Natural killer cell (primary cell): ENCODE measurements at regions not wholly inside any gene's neighbourhood (a gene's known extent, or its start where the extent isn't known, plus 50 kb on each side); places are given as distances from the start of the nearest gene placed in this dataset.

Source experiments
- ATAC-seq, 3 donors: fragments of 150-1000 bp in 2 of 3; fragments of 200-7000 bp in 1 of 3; cut with Tn5 transposase; 1 replicate in 1 of 3; 2 replicates in 2 of 3; pipeline ENCODE4 v1.10.0; 2021; ENCODE audit warnings: mild to moderate bottlenecking in 2 of 3, moderate library complexity in 2 of 3
- DNase-seq, 2 donors: peaks; one replicate each; pipeline versions ENCODE4 v3.0.0 to v3.0.0-alpha.2; 2013 to 2021; ENCODE audit warnings: mixed read lengths in 1 of 2
- H3K27ac ChIP-seq: one replicate; pipeline ENCODE4 v1.5.1; 2013; ENCODE audit warnings: mild to moderate bottlenecking, low read length
- H3K27me3 ChIP-seq: one replicate; pipeline ENCODE4 v1.6.1; 2013; ENCODE audit warnings: low read length; ENCODE audit not compliant: control insufficient read depth, insufficient read depth
- H3K36me3 ChIP-seq: one replicate; pipeline ENCODE4 v1.6.1; 2013; ENCODE audit warnings: low read length; ENCODE audit not compliant: control insufficient read depth, insufficient read depth
- H3K4me1 ChIP-seq: one replicate; pipeline ENCODE4 v1.6.1; 2013; ENCODE audit warnings: low read length; ENCODE audit not compliant: control insufficient read depth, insufficient read depth
- H3K4me3 ChIP-seq: one replicate; pipeline ENCODE4 v1.5.1; 2013; ENCODE audit warnings: low read length
- H3K9me3 ChIP-seq: one replicate; pipeline ENCODE4 v1.6.1; 2013; ENCODE audit warnings: low read length; ENCODE audit not compliant: control insufficient read depth, insufficient read depth
- H3K27ac Mint-ChIP-seq, 2 donors: one replicate each; pipeline ENCODE4 v1.8.0; 2022; ENCODE audit warnings: mild to moderate bottlenecking in 2 of 2, mixed read lengths in 2 of 2, moderate library complexity in 1 of 2
- H3K27me3 Mint-ChIP-seq, 2 donors: one replicate each; pipeline ENCODE4 v1.8.0; 2022; ENCODE audit warnings: low read depth in 2 of 2, mixed read lengths in 2 of 2
- H3K36me3 Mint-ChIP-seq: one replicate; pipeline ENCODE4 v1.8.0; 2022; ENCODE audit warnings: mixed read lengths
- H3K4me1 Mint-ChIP-seq, 2 donors: one replicate each; pipeline ENCODE4 v1.8.0; 2022; ENCODE audit warnings: mixed read lengths in 2 of 2
- H3K4me3 Mint-ChIP-seq: one replicate; pipeline ENCODE4 v1.8.0; 2022; ENCODE audit warnings: mild to moderate bottlenecking, moderate library complexity, mixed read lengths
- H3K9me3 Mint-ChIP-seq, 2 donors: one replicate each; pipeline ENCODE4 v1.8.0; 2022; ENCODE audit warnings: mixed read lengths in 2 of 2
- WGBS: methylation state at CpG from one replicate; pipeline ENCODE4 v1.1.7; 2013; ENCODE audit warnings: missing lambda C conversion rate; ENCODE audit not compliant: insufficient coverage; 5-methylcytosine and 5-hydroxymethylcytosine counted together
- intact Hi-C: fragments of 100-400 bp; cut with micrococcal nuclease; formaldehyde crosslinking; loops from one replicate; pipeline ENCODE4 v1.14.2; 2022
- TF ChIP-seq, protein P1 (sequence below): fragments of 200-600 bp; IDR thresholded peaks from one replicate; pipeline ENCODE4 v1.8.0; 2022; ENCODE audit warnings: antibody characterized with exemption

DNA sequence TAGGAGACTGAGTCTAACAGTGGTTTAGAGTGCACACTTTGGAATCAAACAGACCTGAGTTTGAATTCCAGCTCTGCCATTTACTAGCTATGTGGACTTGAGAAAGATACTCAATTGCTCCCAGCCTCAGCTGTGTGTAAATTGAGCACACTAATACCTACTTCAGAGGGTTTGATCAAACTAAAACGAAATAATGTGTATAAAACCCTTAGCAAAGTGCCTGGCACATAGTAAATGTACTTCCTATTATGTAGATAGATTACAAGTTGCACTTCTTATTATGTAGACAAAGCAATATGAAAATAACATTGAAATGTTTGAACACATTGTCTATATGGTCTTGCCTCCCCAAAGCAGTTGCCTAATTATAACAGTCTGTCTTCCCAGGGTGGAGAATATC is 180.6 kb downstream of the ANXA2 start:
- no CpG with 5 or more reads among the region's 1 CpG for WGBS
- DNase-seq (no peak), ATAC-seq (no peak)
- Histone ChIP-seq H3K4me3 (no peak overlapping the region), H3K27ac (no peak overlapping the region), H3K9me3 (no peaks in the 10 kb centered on the region), H3K36me3 (no peaks in the 10 kb centered on the region), H3K27me3 (peaks cover 4% of the 10 kb centered on the region), H3K4me1 (no peaks in the 10 kb centered on the region)
- TF ChIP-seq, protein P1, sequence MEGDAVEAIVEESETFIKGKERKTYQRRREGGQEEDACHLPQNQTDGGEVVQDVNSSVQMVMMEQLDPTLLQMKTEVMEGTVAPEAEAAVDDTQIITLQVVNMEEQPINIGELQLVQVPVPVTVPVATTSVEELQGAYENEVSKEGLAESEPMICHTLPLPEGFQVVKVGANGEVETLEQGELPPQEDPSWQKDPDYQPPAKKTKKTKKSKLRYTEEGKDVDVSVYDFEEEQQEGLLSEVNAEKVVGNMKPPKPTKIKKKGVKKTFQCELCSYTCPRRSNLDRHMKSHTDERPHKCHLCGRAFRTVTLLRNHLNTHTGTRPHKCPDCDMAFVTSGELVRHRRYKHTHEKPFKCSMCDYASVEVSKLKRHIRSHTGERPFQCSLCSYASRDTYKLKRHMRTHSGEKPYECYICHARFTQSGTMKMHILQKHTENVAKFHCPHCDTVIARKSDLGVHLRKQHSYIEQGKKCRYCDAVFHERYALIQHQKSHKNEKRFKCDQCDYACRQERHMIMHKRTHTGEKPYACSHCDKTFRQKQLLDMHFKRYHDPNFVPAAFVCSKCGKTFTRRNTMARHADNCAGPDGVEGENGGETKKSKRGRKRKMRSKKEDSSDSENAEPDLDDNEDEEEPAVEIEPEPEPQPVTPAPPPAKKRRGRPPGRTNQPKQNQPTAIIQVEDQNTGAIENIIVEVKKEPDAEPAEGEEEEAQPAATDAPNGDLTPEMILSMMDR = no peak
- no peak overlapping the region for H3K27ac Mint-ChIP-seq
- no peak overlapping the region for H3K4me3 Mint-ChIP-seq
- H3K36me3 Mint-ChIP-seq = no peaks in the 10 kb centered on the region
- peaks cover 18 to 27% of the 10 kb centered on the region in 2 donors for H3K27me3 Mint-ChIP-seq
- intact Hi-C loops = no loop called here
- H3K9me3 Mint-ChIP-seq = no peaks in the 10 kb centered on the region
- no peaks in the 10 kb centered on the region for H3K4me1 Mint-ChIP-seq

DNA sequence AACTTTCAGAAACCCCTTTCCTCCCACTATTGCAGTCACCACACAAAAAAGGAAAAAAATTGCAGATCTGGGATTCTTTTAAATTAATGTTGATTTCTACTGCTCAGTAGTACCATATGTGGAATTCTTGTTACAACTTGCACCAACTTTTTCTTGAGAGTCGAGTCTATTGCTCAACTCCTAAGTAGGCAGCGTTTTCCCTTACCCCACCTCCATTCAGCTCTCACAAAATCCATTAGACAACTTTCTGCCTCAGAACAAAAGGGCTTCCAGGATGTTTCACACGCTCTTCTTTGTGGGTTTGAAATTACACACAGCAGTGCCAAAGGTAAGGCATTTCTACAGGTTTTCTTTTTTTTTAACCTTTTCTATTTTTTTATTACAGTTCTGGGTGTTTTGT is 179.5 kb downstream of the ANXA2 start:
- WGBS = 80% methylated on average over 3 of the region's 3 CpGs

DNA sequence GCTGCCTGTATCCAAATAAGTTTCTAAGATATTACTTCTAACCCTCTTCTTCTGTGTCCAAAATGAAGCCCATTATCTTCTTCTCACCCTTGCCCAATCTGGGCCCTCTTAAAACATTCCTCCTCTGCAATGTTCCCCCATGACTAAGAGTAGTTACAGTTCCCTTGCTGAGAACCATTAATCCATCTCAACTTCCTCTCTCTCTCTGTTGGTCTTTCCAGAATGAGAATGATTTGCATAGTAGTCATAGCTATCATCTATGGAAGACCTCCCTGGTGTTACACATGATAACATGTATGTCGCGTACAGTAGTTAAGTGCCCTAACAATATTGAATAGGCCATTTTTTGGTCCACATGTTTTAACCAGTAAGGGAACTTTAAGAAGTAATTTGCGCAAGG is 177.9 kb downstream of the ANXA2 start:
- Mint-ChIP-seq H3K4me3 (no peak overlapping the region), H3K9me3 (no peaks in the 10 kb centered on the region), H3K27ac (no peak overlapping the region), H3K36me3 (no peaks in the 10 kb centered on the region), H3K4me1 (no peaks in the 10 kb centered on the region), H3K27me3 (peaks cover 22 to 33% of the 10 kb centered on the region in 2 donors)
- ATAC-seq (no peak), DNase-seq (no peak)
- intact Hi-C loops = no loop called here
- TF ChIP-seq, protein P1 = no peak
- H3K36me3 ChIP-seq = no peaks in the 10 kb centered on the region
- H3K4me3 ChIP-seq = no peak overlapping the region
- no peaks in the 10 kb centered on the region for H3K9me3 ChIP-seq
- no peaks in the 10 kb centered on the region for H3K4me1 ChIP-seq
- 99% methylated on average over 3 of the region's 3 CpGs for WGBS
- peaks cover 4% of the 10 kb centered on the region for H3K27me3 ChIP-seq
- H3K27ac ChIP-seq = no peak overlapping the region

More for the DNA sequence above, 179.5 kb downstream of the ANXA2 start:
- Mint-ChIP-seq H3K27ac (no peak overlapping the region), H3K4me1 (no peaks in the 10 kb centered on the region), H3K9me3 (no peaks in the 10 kb centered on the region), H3K27me3 (peaks cover 22 to 23% of the 10 kb centered on the region in 2 donors), H3K36me3 (no peaks in the 10 kb centered on the region), H3K4me3 (no peak overlapping the region)
- H3K27ac ChIP-seq = no peak overlapping the region
- TF ChIP-seq, protein P1 = no peak
- no peaks in the 10 kb centered on the region for H3K9me3 ChIP-seq
- no peaks in the 10 kb centered on the region for H3K4me1 ChIP-seq
- H3K4me3 ChIP-seq = no peak overlapping the region
- ATAC-seq (no peak), DNase-seq (no peak)
- no peaks in the 10 kb centered on the region for H3K36me3 ChIP-seq
- peaks cover 4% of the 10 kb centered on the region for H3K27me3 ChIP-seq
- intact Hi-C loops = no loop called here

DNA sequence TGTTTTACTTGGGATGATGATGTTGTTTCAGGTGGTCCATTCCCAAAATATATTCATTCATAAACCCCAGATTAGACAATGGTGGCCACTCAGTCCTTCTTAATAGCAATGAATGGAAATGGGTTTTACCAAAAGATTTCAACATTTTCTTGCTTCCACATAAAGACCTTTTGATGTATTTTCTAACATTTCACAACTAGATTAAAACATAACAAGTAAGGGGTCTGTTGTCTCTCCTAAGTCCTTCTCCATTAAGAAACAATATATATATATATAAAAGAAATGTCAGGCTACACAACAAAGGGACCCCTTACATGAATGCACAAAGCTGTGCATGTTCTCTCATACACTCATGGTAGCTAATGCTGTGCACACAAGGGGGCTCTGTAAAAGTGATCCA is 176.4 kb downstream of the ANXA2 start:
- no peak for DNase-seq
- Mint-ChIP-seq H3K36me3 (no peaks in the 10 kb centered on the region), H3K27me3 (peaks cover 20 to 22% of the 10 kb centered on the region in 2 donors), H3K27ac (no peak overlapping the region), H3K4me3 (no peak overlapping the region), H3K4me1 (no peaks in the 10 kb centered on the region), H3K9me3 (no peaks in the 10 kb centered on the region)
- TF ChIP-seq, protein P1 = no peak
- H3K4me3 ChIP-seq = no peak overlapping the region
- intact Hi-C loops = no loop called here
- no peaks in the 10 kb centered on the region for H3K4me1 ChIP-seq
- ATAC-seq = no peak
- H3K36me3 ChIP-seq = no peaks in the 10 kb centered on the region
- H3K27ac ChIP-seq = no peak overlapping the region
- H3K9me3 ChIP-seq = no peaks in the 10 kb centered on the region
- H3K27me3 ChIP-seq = peaks cover 1% of the 10 kb centered on the region
